ENCODE measurements at regions not wholly inside any gene's neighbourhood (a gene's known extent, or its start where the extent isn't known, plus 50 kb on each side); places are given as distances from the start of the nearest gene placed in this dataset.

GRCh38 chr4:41483771-41484170 is 54.2 kb upstream of the LIMCH1 start:
- Mint-ChIP-seq H3K27me3 (ENCODE audit: low read depth) (peaks cover 2% of the 10 kb centered on the region; the same call in 1 of the 2 replicates), H3K9me3 (no peaks in the 10 kb centered on the region), H3K4me3 (no peak overlapping the region), H3K4me1 (no peaks in the 10 kb centered on the region), H3K27ac (no peak overlapping the region), H3K36me3 (ENCODE audit: insufficient read depth in 1 of 3, low read depth in 3 of 3) (no peaks in the 10 kb centered on the region)
- Histone ChIP-seq H2AK5ac (ENCODE audit: insufficient read length, low read length) (no peak overlapping the region), H3K9ac (ENCODE audit: extremely low read depth, insufficient read length, low read length) (no peak overlapping the region), H3K79me1 (ENCODE audit: insufficient read depth, low read depth, low read length, poor library complexity, severe bottlenecking) (no peaks in the 10 kb centered on the region), H2AFZ (ENCODE audit: low read length) (no peak overlapping the region), H3K79me2 (ENCODE audit: insufficient read depth, low read length) (no peaks in the 10 kb centered on the region), H2BK20ac (ENCODE audit: low read depth, low read length, poor library complexity, severe bottlenecking) (no peak overlapping the region), H3K9me3 (ENCODE audit: control insufficient read depth, low read depth, low read length) (no peaks in the 10 kb centered on the region), H3K27ac (ENCODE audit: insufficient read length, low read depth, low read length) (no peak overlapping the region), H3K23ac (ENCODE audit: insufficient read length, low read depth, low read length) (no peak overlapping the region), H3K56ac (ENCODE audit: insufficient read length, low read depth, low read length) (no peak overlapping the region), H2BK15ac (ENCODE audit: low read depth, low read length) (no peak overlapping the region), H3K23me2 (ENCODE audit: insufficient read length, low read depth, low read length, poor library complexity, severe bottlenecking) (no peaks in the 10 kb centered on the region), H4K8ac (replicated peaks; ENCODE audit: insufficient read length, low read depth, low read length) (no peak overlapping the region), H4K20me1 (ENCODE audit: control insufficient read depth, insufficient read depth, insufficient read length) (no peaks in the 10 kb centered on the region), H2BK5ac (ENCODE audit: insufficient read length, low read length) (no peak overlapping the region), H2BK120ac (ENCODE audit: low read depth, low read length, poor library complexity, severe bottlenecking) (no peak overlapping the region), H3K18ac (ENCODE audit: insufficient read length, low read depth, low read length) (no peak overlapping the region), H3K4me2 (ENCODE audit: insufficient read depth, insufficient read length, low read length) (no peak overlapping the region), H3K27me3 (ENCODE audit: insufficient read depth, low read length) (no peaks in the 10 kb centered on the region), H2BK12ac (ENCODE audit: insufficient read length, low read depth, low read length) (no peak overlapping the region), H4K91ac (ENCODE audit: insufficient read length, low read depth, low read length) (no peak overlapping the region), H3K14ac (ENCODE audit: insufficient read depth, low read length) (no peak overlapping the region), H3K4ac (ENCODE audit: low read depth, low read length) (no peak overlapping the region), H3K4me1 (ENCODE audit: insufficient read depth, low read length) (no peaks in the 10 kb centered on the region), H3T11ph (ENCODE audit: low read length) (no peak overlapping the region), H4K5ac (ENCODE audit: insufficient read length, low read depth, low read length) (no peak overlapping the region)
- no CpG with 5 or more reads among the region's 1 CpG for WGBS (ENCODE audit: extremely low coverage, insufficient read length, low lambda C conversion rate)
- no peak for DNase-seq
- TF ChIP-seq CTCF (conservative IDR thresholded peaks at IDR 0.05): no peak
